ENCODE measurements at regions not wholly inside any gene's neighbourhood (a gene's known extent, or its start where the extent isn't known, plus 50 kb on each side); places are given as distances from the start of the nearest gene placed in this dataset.

GRCh38 chr1:87689487-87689886 is 360.8 kb downstream of the LMO4 start:
- no peak overlapping the region for H3K4me2 ChIP-seq (ENCODE audit: insufficient read depth, low read length)
- peaks cover 13% of the 10 kb centered on the region for H3K4me1 ChIP-seq (ENCODE audit: insufficient read depth, low read length)
- H3K9me3 ChIP-seq (ENCODE audit: low read depth, low read length): no peaks in the 10 kb centered on the region
- no peak overlapping the region for H3K4me3 ChIP-seq (ENCODE audit: insufficient read depth, low read length)
- H3K27me3 ChIP-seq (ENCODE audit: insufficient read depth, low read length): no peaks in the 10 kb centered on the region
- no peak overlapping the region for H3K27ac ChIP-seq (ENCODE audit: low read depth, low read length)
- no peaks in the 10 kb centered on the region for H3K79me2 ChIP-seq (ENCODE audit: insufficient read depth, low read length)
- no peak for TF ChIP-seq CTCF (IDR thresholded peaks at IDR 0.05; ENCODE audit: extremely low read depth, low read depth, low read length)
- H2AFZ ChIP-seq (ENCODE audit: low read length): no peak overlapping the region
- DNase-seq (ENCODE audit: insufficient read length, low spot score, missing footprints): no peak
- H3K36me3 ChIP-seq (ENCODE audit: insufficient read depth, low read length): no peaks in the 10 kb centered on the region
- no peaks in the 10 kb centered on the region for H4K20me1 ChIP-seq (ENCODE audit: insufficient read depth, low read length)

DNA sequence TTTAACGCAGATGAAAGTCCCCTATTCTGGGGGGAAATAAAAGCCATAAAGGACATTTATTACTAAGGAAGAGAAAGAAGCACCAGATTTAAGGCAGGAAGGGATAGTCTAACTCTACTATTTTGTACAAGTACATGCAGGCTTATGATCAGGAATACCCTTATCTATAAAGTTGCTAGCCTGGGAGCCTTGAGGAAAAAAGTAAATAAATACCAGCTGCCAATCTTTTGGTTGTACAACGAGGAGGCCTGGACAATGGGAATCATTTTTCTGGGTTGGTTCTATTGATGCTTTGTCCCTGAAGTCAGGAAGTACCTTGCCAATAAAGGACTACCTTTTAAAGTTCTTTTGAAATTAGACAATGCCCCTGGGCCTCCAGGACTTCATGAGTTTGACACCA is 367.8 kb downstream of the LMO4 start:
- Histone ChIP-seq H3K27ac (ENCODE audit: low read depth, low read length) (no peak overlapping the region), H4K20me1 (ENCODE audit: insufficient read depth, low read length) (no peaks in the 10 kb centered on the region), H3K4me1 (ENCODE audit: insufficient read depth, low read length) (no peaks in the 10 kb centered on the region), H3K9me3 (ENCODE audit: low read depth, low read length) (no peaks in the 10 kb centered on the region), H3K27me3 (ENCODE audit: insufficient read depth, low read length) (no peaks in the 10 kb centered on the region), H3K36me3 (ENCODE audit: insufficient read depth, low read length) (no peaks in the 10 kb centered on the region), H3K4me3 (ENCODE audit: insufficient read depth, low read length) (no peak overlapping the region), H3K79me2 (ENCODE audit: insufficient read depth, low read length) (no peaks in the 10 kb centered on the region), H2AFZ (ENCODE audit: low read length) (no peak overlapping the region), H3K4me2 (ENCODE audit: insufficient read depth, low read length) (no peak overlapping the region)
- TF ChIP-seq CTCF (IDR thresholded peaks at IDR 0.05; ENCODE audit: extremely low read depth, low read depth, low read length): no peak
- DNase-seq (ENCODE audit: insufficient read length, low spot score, missing footprints): no peak

DNA sequence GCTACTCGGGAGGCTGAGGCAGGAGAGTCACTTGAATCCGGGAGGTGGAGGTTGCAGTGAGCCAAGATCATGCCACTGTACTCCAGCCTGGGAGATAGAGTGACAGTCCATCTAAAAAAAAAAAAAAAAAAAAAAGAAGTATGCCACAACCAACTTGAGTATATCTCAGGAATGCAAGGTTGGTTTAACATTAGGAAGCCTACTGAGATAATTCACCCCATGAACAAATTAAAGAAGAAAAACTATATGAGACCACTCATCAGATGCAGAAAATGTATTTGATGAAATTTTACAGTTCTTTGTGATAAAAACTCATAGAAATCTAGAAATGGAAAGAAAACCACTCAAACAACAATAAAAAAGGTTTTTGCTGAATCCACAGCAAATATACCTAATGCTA is 373.8 kb downstream of the LMO4 start:
- Histone ChIP-seq H3K27me3 (ENCODE audit: insufficient read depth, low read length) (no peaks in the 10 kb centered on the region), H3K36me3 (ENCODE audit: insufficient read depth, low read length) (no peaks in the 10 kb centered on the region), H3K79me2 (ENCODE audit: insufficient read depth, low read length) (no peaks in the 10 kb centered on the region), H3K9me3 (ENCODE audit: low read depth, low read length) (no peaks in the 10 kb centered on the region), H3K4me2 (ENCODE audit: insufficient read depth, low read length) (no peak overlapping the region), H3K4me1 (ENCODE audit: insufficient read depth, low read length) (peaks cover 21% of the 10 kb centered on the region), H3K27ac (ENCODE audit: low read depth, low read length) (no peak overlapping the region), H4K20me1 (ENCODE audit: insufficient read depth, low read length) (no peaks in the 10 kb centered on the region), H3K4me3 (ENCODE audit: insufficient read depth, low read length) (no peak overlapping the region), H2AFZ (ENCODE audit: low read length) (no peak overlapping the region)
- TF ChIP-seq CTCF (IDR thresholded peaks at IDR 0.05; ENCODE audit: extremely low read depth, low read depth, low read length): no peak
- DNase-seq (ENCODE audit: insufficient read length, low spot score, missing footprints): no peak

DNA sequence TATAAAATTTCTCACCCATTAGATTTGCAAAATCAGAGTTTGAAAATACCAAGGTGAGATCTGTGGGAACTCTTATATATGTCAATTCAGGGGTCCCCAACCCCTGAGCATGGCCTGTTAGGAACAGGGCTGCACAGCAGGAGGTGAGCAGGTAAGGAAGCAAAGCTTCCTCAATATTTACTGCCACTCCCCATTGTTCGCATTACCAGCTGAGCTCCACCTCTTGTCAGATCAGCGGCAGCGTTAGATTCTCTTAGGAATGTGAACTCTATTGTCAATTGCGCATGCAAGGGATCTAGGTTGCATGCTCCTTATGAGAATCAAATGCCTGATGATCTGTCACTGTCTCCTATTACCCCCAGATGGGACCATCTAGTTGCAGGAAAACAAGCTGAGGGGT is 376.6 kb downstream of the LMO4 start:
- no peak overlapping the region for H3K4me3 ChIP-seq (ENCODE audit: insufficient read depth, low read length)
- H4K20me1 ChIP-seq (ENCODE audit: insufficient read depth, low read length): no peaks in the 10 kb centered on the region
- no peaks in the 10 kb centered on the region for H3K36me3 ChIP-seq (ENCODE audit: insufficient read depth, low read length)
- no peaks in the 10 kb centered on the region for H3K9me3 ChIP-seq (ENCODE audit: low read depth, low read length)
- no peaks in the 10 kb centered on the region for H3K27me3 ChIP-seq (ENCODE audit: insufficient read depth, low read length)
- H3K27ac ChIP-seq (ENCODE audit: low read depth, low read length): no peak overlapping the region
- H2AFZ ChIP-seq (ENCODE audit: low read length): no peak overlapping the region
- H3K4me2 ChIP-seq (ENCODE audit: insufficient read depth, low read length): no peak overlapping the region
- H3K4me1 ChIP-seq (ENCODE audit: insufficient read depth, low read length): peaks cover 21% of the 10 kb centered on the region
- H3K79me2 ChIP-seq (ENCODE audit: insufficient read depth, low read length): no peaks in the 10 kb centered on the region
- TF ChIP-seq CTCF (IDR thresholded peaks at IDR 0.05; ENCODE audit: extremely low read depth, low read depth, low read length): no peak
- no peak for DNase-seq (ENCODE audit: insufficient read length, low spot score, missing footprints)

Data from osteoblast (primary cell).